Cardiac fibroblast (primary cell): ENCODE measurements at regions not wholly inside any gene's neighbourhood (a gene's known extent, or its start where the extent isn't known, plus 50 kb on each side); places are given as distances from the start of the nearest gene placed in this dataset.

Experiments used
- DNase-seq, 2 donors: peaks; one replicate each; pipeline versions ENCODE4 v3.0.0 to v3.0.0-alpha.2; 2010; ENCODE audit warnings: low read depth in 2 of 2
- H3K4me3 ChIP-seq, 2 donors: replicated peaks in 1 of 2; 1 replicate in 1 of 2; 2 replicates in 1 of 2; pipeline ENCODE4 v1.5.1; 2011; ENCODE audit warnings: low read depth in 2 of 2, low read length in 2 of 2, mild to moderate bottlenecking in 2 of 2, moderate library complexity in 1 of 2
- CTCF ChIP-seq: IDR thresholded peaks from one replicate; pipeline ENCODE4 v1.5.1; 2011; ENCODE audit warnings: low read depth, mild to moderate bottlenecking, low read length, inconsistent platforms

DNA sequence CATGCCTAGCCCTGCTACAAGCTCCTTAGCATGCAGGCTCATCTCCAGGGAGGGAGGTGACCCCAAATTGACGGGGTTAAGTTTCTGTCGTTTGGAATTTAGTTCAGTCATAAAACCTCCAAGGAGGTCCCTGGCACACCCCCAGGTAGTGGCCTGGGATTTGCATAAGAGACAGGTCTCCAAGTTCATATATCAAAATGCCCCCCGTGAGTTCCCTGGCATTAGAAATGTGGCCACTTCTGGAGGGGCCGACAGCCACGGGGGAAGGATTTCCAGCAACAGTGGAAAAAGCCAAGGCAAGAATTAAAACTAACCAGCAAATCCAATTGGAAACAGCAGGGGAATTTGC, 228.8 kb downstream of the BCL11B start:
- no peak overlapping the region for H3K4me3 ChIP-seq
- no peak for TF ChIP-seq CTCF
- no peak for DNase-seq

GRCh38 chr14:99043756-99044155, 228.2 kb downstream of the BCL11B start:
- no peak for TF ChIP-seq CTCF
- H3K4me3 ChIP-seq = no peak overlapping the region
- DNase-seq = no peak

DNA sequence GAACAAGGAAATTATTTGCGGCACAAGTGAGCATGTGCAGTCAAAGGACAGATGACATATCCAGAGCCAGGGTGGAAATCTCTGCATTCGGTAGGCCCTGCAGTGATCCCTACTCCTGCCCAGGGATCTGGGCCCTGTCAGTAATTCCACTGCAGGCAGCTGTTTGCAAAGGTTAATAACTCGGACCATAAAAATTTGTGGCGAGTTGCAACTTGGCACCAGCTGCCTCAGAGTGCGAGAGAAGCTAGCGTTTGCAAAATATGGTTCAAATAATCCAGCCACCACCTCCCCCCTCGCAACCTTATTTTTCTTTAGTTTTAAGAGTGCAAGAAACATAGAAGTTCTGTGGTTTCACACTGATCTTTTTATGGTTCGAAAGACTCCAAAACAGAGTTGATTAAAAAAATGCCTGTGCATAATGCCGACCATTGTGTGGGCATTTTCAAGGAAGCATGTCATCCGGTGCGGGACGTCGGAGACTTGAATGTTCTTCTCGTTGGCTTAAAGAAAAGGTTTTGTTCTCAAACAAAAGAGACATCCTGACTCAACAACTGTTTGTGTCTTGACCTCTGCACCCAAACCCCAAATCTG, 224.5 kb downstream of the BCL11B start:
- TF ChIP-seq CTCF = no peak
- no peak for DNase-seq
- H3K4me3 ChIP-seq = no peak overlapping the region

DNA sequence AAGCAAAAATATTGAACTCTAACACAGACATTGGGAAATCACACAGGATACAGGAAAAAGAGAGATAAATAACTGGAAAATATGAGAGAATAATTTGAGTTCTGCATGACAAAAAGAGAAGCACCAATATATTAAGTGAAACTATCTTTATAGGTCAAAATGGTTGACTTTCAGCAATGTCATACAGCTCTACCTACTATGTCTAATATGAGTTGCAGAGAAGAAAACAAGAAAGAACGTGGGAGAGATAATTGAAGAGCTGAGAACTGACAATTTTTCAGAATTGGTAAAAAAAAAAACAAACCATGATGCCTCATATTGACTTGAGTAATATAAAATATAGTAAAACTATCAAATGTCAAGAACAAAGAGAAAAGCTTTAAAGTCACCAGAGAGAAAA, 221.7 kb downstream of the BCL11B start:
- H3K4me3 ChIP-seq = no peak overlapping the region
- TF ChIP-seq CTCF = no peak
- no peak for DNase-seq

- no peak overlapping the region for H3K4me3 ChIP-seq
- TF ChIP-seq CTCF = no peak
Observed at GRCh38 chr14:99052467-99052866, 219.5 kb downstream of the BCL11B start.

DNA sequence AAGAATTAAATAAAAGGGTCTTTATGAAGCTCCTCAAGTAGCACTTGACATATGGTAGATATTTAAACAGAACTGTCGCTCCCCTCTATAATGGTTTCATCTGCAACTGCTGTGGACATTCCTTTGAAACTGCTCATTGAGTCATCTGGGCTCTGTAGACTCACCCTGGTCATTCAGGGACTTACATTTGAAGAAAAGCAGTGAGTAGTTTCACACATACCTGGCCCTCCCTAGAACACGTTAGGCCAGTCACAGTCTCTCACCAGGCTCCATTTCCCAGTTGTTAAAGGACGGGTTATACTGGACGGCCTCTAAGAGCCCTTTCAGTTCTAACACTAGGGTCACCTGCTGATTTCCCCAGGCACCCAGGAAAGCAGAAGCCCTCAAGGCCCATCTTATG, 217.0 kb downstream of the BCL11B start:
- no peak for DNase-seq
- H3K4me3 ChIP-seq = no peak overlapping the region
- no peak for TF ChIP-seq CTCF

More at GRCh38 chr14:99052467-99052866, 219.5 kb downstream of the BCL11B start:
- no peak for DNase-seq

DNA sequence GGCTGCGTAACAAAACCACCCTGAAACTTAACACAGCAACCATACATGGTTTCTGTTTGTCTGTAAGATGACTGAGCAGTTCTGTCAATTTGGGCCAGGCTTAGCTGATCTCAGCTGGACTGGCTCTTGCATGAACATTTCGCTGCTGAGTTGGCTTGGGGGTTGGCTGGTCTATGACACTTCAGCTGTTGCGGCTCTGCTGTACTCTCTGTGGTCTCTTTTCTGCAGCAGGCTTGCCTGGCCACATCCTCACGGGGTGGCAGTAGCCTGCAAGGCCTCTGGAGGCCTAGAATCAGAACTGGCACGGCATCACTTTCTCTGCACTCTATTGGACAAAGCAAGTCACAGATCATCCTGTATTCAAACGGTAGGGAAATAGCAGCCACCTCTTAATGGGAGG, 216.2 kb downstream of the BCL11B start:
- no peak for DNase-seq
- no peak for TF ChIP-seq CTCF
- H3K4me3 ChIP-seq = no peak overlapping the region
